Mesenchymal stem cell (in vitro differentiated cells and primary cell): ENCODE measurements at regions not wholly inside any gene's neighbourhood (a gene's known extent, or its start where the extent isn't known, plus 50 kb on each side); places are given as distances from the start of the nearest gene placed in this dataset.

Experiments used
- DNase-seq: peaks from one replicate; pipeline ENCODE4 v3.0.0-alpha.2; 2013
- H2AFZ ChIP-seq: one replicate; pipeline ENCODE4 v1.6.1; 2013; ENCODE audit warnings: low read depth, mild to moderate bottlenecking, control low read depth, inconsistent platforms, low read length, moderate library complexity
- H2AK5ac ChIP-seq: 2 replicates; pipeline ENCODE4 v1.6.1; 2013; ENCODE audit warnings: low read length, moderate library complexity, mild to moderate bottlenecking, inconsistent platforms; ENCODE audit not compliant: severe bottlenecking
- H2BK120ac ChIP-seq: one replicate; pipeline ENCODE4 v1.6.1; 2013; ENCODE audit warnings: low read depth, mild to moderate bottlenecking, inconsistent platforms, low read length, moderate library complexity
- H2BK12ac ChIP-seq, 2 experiments: one replicate each; pipeline ENCODE4 v1.6.1; 2013; ENCODE audit warnings: inconsistent platforms in 2 of 2, low read length in 2 of 2, mild to moderate bottlenecking in 2 of 2, moderate library complexity in 2 of 2, control low read depth in 1 of 2
- H2BK15ac ChIP-seq: one replicate; pipeline ENCODE4 v1.6.1; 2013; ENCODE audit warnings: mild to moderate bottlenecking, low read depth, inconsistent platforms; ENCODE audit not compliant: poor library complexity, severe bottlenecking
- H2BK5ac ChIP-seq: 2 replicates; pipeline ENCODE4 v1.6.1; 2013; ENCODE audit warnings: low read depth, mild to moderate bottlenecking, low read length, control low read depth, inconsistent platforms; ENCODE audit not compliant: poor library complexity, severe bottlenecking
- H3K14ac ChIP-seq, 2 experiments: one replicate each; pipeline ENCODE4 v1.6.1; 2013; ENCODE audit warnings: inconsistent platforms in 2 of 2, low read length in 2 of 2, control low read depth in 1 of 2, mild to moderate bottlenecking in 1 of 2, moderate library complexity in 1 of 2
- H3K18ac ChIP-seq, 2 experiments: one replicate each; pipeline ENCODE4 v1.6.1; 2013; ENCODE audit warnings: inconsistent platforms in 2 of 2, low read length in 2 of 2, control low read depth in 1 of 2, low read depth in 1 of 2, mild to moderate bottlenecking in 1 of 2
- H3K23ac ChIP-seq, 2 experiments: one replicate each; pipeline ENCODE4 v1.6.1; 2013; ENCODE audit warnings: inconsistent platforms in 2 of 2, low read length in 2 of 2, mild to moderate bottlenecking in 2 of 2, moderate library complexity in 2 of 2, control low read depth in 1 of 2
- H3K27ac ChIP-seq: 2 replicates; pipeline ENCODE4 v1.5.1; 2013; ENCODE audit warnings: mild to moderate bottlenecking, moderate library complexity, low read length, control low read depth, inconsistent platforms; ENCODE audit not compliant: poor library complexity, severe bottlenecking
- H3K27me3 ChIP-seq, 2 experiments: 2 replicates each; pipeline versions ENCODE4 v1.6.1 to v1.7.0; 2013; ENCODE audit warnings: low read length in 2 of 2, mild to moderate bottlenecking in 2 of 2, moderate library complexity in 2 of 2, control low read depth in 1 of 2, inconsistent platforms in 1 of 2; ENCODE audit not compliant: control insufficient read depth in 1 of 2, insufficient read depth in 1 of 2
- H3K36me3 ChIP-seq, 2 experiments: 2 replicates each; pipeline versions ENCODE4 v1.6.1 to v1.7.0; 2013; ENCODE audit warnings: low read length in 2 of 2, control low read depth in 1 of 2, inconsistent platforms in 1 of 2, low read depth in 1 of 2, mild to moderate bottlenecking in 1 of 2; ENCODE audit not compliant: insufficient read depth in 2 of 2, control insufficient read depth in 1 of 2
- H3K4ac ChIP-seq, 2 experiments: one replicate each; pipeline ENCODE4 v1.6.1; 2013; ENCODE audit warnings: inconsistent platforms in 2 of 2, low read length in 2 of 2, mild to moderate bottlenecking in 2 of 2, moderate library complexity in 2 of 2, control low read depth in 1 of 2, low read depth in 1 of 2
- H3K4me1 ChIP-seq: 2 replicates; pipeline ENCODE4 v1.6.1; 2013; ENCODE audit warnings: low read depth, low read length, control low read depth; ENCODE audit not compliant: control insufficient read depth, insufficient read depth
- H3K4me2 ChIP-seq: 2 replicates; pipeline ENCODE4 v1.6.1; 2013; ENCODE audit warnings: low read length, mild to moderate bottlenecking, inconsistent platforms; ENCODE audit not compliant: poor library complexity, severe bottlenecking
- H3K4me3 ChIP-seq, 2 experiments: 2 replicates each; pipeline versions ENCODE4 v1.5.1 to v1.7.0; 2013; ENCODE audit warnings: low read length in 2 of 2, mild to moderate bottlenecking in 2 of 2, control low read depth in 1 of 2, low read depth in 1 of 2; ENCODE audit not compliant: insufficient read depth in 1 of 2
- H3K79me1 ChIP-seq: replicated peaks from 2 replicates; pipeline ENCODE4 v1.6.1; 2013; ENCODE audit warnings: mild to moderate bottlenecking, control low read depth, low read length, inconsistent platforms; ENCODE audit not compliant: poor library complexity, severe bottlenecking
- H3K9ac ChIP-seq: 2 replicates; pipeline ENCODE4 v1.7.0; 2013; ENCODE audit warnings: mild to moderate bottlenecking, low read length, moderate library complexity
- H3K9me3 ChIP-seq: 2 replicates; pipeline ENCODE4 v1.7.0; 2013; ENCODE audit warnings: mild to moderate bottlenecking, low read length; ENCODE audit not compliant: control insufficient read depth
- H4K8ac ChIP-seq: one replicate; pipeline ENCODE4 v1.6.1; 2013; ENCODE audit warnings: inconsistent platforms, mild to moderate bottlenecking, low read length, moderate library complexity
- H4K91ac ChIP-seq: one replicate; pipeline ENCODE4 v1.6.1; 2013; ENCODE audit warnings: mild to moderate bottlenecking, low read length, inconsistent platforms
- WGBS: methylation state at CpG from one replicate; pipeline ENCODE4 v1.1.7; 2013; ENCODE audit warnings: mixed read lengths; 5-methylcytosine and 5-hydroxymethylcytosine counted together

DNA sequence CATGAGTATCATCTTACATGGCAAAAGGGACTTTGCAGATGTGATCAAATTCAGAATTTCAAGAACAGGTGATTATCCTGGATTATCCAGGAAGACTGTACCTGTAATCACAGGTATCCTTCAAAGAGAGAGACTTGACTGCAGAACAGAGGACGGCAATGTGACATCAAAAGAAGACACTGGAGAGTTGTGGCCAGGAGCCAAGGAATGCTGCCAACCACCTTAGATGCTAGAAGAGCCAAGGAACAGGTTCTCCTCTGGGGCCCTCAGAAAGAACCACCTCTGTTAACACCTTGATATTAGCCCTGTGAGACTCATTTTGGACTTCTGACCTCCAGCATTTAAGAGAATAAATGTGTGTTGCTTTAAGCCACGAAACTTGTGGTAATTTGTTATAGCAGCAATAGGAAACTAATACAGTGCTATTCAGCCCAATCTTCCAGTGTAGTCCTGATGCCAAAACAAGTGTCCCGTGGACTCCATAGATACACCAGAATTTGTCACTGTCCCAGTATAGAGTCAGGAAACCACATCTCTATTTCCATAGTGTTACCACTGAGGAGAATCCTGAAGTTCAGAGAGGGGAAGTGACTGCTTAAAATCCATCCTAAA lies 330.6 kb upstream of the TLE3 start:
- H3K79me1 ChIP-seq, result no peaks in the 10 kb centered on the region
- no peak overlapping the region for H2BK120ac ChIP-seq
- no peak overlapping the region for H3K9ac ChIP-seq
- peaks cover 7% of the 10 kb centered on the region for H3K9me3 ChIP-seq
- H3K4me3 ChIP-seq, result no peak overlapping the region
- 89% methylated on average over 3 of the region's 3 CpGs for WGBS
- peaks cover 41 to 43% of the 10 kb centered on the region in 2 experiments for H3K27me3 ChIP-seq
- H4K91ac ChIP-seq, result no peak overlapping the region
- H2BK5ac ChIP-seq, result no peak overlapping the region
- no peaks in the 10 kb centered on the region for H3K36me3 ChIP-seq
- H3K4me2 ChIP-seq, result no peak overlapping the region
- H2BK15ac ChIP-seq, result no peak overlapping the region
- DNase-seq, result no peak
- H3K14ac ChIP-seq, result no peak overlapping the region
- H3K27ac ChIP-seq, result no peak overlapping the region
- H4K8ac ChIP-seq, result no peak overlapping the region
- no peak overlapping the region for H2BK12ac ChIP-seq
- no peak overlapping the region for H2AK5ac ChIP-seq
- no peaks in the 10 kb centered on the region for H3K4me1 ChIP-seq
- H2AFZ ChIP-seq, result no peak overlapping the region
- H3K23ac ChIP-seq, result no peak overlapping the region
- H3K18ac ChIP-seq, result no peak overlapping the region
- no peak overlapping the region for H3K4ac ChIP-seq

DNA sequence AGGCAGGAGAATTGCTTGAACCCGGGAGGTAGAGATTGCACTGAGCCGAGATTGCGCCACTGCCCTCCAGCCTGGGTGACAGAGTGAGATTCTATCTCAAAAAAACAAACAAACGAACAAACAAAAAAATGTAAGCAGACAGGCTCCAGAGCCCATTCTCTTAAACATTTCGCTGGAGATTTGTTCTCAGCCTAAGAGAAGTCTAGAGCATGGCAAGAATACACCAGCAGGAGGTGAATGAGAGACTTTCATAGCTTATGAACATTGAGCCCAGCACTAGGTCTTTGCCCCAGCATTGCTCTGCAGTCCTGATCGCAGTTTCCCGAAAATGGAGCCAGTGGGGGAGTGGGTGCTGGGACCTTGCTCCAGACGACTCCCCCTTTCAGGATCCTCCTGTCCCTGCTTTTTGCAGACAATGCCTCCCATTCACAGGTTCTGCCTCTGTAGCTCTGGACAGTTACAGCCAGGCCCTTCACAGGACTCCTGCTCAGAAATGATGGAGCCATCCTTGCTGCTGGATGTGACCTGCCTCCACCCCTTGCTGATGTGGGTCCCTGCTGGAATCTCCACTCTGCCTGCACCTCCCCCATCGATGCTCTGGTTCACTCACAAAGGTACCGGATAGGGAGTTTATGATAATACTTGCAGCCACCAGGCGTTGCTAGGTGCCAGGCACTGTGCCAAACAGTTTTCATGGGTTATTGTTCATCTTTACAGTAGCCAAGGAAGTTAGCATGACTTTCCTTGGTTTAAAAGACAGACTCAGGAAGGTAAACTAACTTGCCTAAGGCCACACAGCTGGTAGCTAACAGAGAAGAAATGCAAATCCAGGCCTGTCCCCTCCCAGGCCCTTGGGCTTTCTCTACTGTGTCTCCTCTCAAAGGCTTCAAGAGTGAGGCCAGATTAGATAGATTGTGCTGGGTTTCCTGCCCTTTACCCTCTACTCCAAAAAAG lies 329.7 kb upstream of the TLE3 start:
- peaks cover 7% of the 10 kb centered on the region for H3K9me3 ChIP-seq
- no peak overlapping the region for H2BK12ac ChIP-seq
- H3K27me3 ChIP-seq, result peaks cover 43 to 44% of the 10 kb centered on the region in 2 experiments
- no peak overlapping the region for H3K23ac ChIP-seq
- no peak overlapping the region for H3K9ac ChIP-seq
- WGBS, result 84% methylated on average over 11 of the region's 11 CpGs
- no peak overlapping the region for H3K4me3 ChIP-seq
- H3K36me3 ChIP-seq, result no peaks in the 10 kb centered on the region
- H4K91ac ChIP-seq, result no peak overlapping the region
- H2BK15ac ChIP-seq, result no peak overlapping the region
- no peak overlapping the region for H2BK5ac ChIP-seq
- H3K79me1 ChIP-seq, result no peaks in the 10 kb centered on the region
- no peak overlapping the region for H4K8ac ChIP-seq
- no peak overlapping the region for H3K4ac ChIP-seq
- no peak overlapping the region for H3K18ac ChIP-seq
- no peak overlapping the region for H3K14ac ChIP-seq
- no peak overlapping the region for H3K4me2 ChIP-seq
- no peak overlapping the region for H3K27ac ChIP-seq
- H3K4me1 ChIP-seq, result no peaks in the 10 kb centered on the region
- no peak for DNase-seq
- H2BK120ac ChIP-seq, result no peak overlapping the region
- no peak overlapping the region for H2AK5ac ChIP-seq
- H2AFZ ChIP-seq, result no peak overlapping the region

DNA sequence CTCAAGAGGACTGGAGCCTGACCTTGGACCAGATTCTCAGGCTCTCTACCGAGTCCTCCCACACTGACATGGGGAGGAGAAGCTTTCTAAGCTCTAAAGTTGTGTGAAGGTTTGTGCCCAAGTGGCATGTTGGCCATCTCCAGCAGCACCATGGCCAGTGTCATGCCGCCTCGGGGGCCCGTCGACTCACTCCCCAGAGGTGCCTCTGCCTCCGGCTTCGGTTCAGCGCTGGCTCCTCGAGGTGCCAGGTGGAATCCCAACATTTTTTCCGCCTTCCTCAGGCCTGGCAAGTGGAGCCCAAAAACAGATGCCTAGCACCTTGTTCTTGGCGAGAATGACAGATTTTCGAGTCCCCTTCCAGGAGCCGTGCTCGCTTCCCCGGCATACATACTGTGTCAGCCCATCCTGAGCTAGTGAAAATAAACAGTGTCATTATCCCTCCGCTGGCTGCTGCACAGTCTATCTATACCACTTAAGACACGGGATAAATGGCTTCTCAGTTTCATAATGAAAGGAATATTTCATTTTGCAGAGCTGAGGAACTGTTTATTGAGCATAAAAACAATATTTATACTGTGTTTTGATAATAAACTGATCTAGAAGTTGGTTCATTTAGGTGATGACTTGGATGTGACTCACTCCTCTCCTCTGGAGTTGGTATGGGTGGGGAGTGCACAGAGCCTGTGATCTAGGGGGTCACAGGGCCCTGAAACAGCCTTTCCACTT lies 328.5 kb upstream of the TLE3 start:
- DNase-seq, result no peak
- no peak overlapping the region for H2BK12ac ChIP-seq
- H2AK5ac ChIP-seq, result no peak overlapping the region
- H3K23ac ChIP-seq, result no peak overlapping the region
- no peaks in the 10 kb centered on the region for H3K36me3 ChIP-seq
- H3K4me3 ChIP-seq, result no peak overlapping the region
- H3K9me3 ChIP-seq, result peaks cover 12% of the 10 kb centered on the region
- no peak overlapping the region for H2BK15ac ChIP-seq
- no peaks in the 10 kb centered on the region for H3K79me1 ChIP-seq
- no peak overlapping the region for H3K4ac ChIP-seq
- H3K4me1 ChIP-seq, result no peaks in the 10 kb centered on the region
- no peak overlapping the region for H2AFZ ChIP-seq
- no peak overlapping the region for H3K9ac ChIP-seq
- no peak overlapping the region for H3K18ac ChIP-seq
- no peak overlapping the region for H2BK120ac ChIP-seq
- H2BK5ac ChIP-seq, result no peak overlapping the region
- no peak overlapping the region for H3K27ac ChIP-seq
- no peak overlapping the region for H4K91ac ChIP-seq
- H3K27me3 ChIP-seq, result peaks cover 46 to 47% of the 10 kb centered on the region in 2 experiments
- H4K8ac ChIP-seq, result no peak overlapping the region
- H3K14ac ChIP-seq, result no peak overlapping the region
- WGBS, result 80% methylated on average over 15 of the region's 17 CpGs
- H3K4me2 ChIP-seq, result no peak overlapping the region

DNA sequence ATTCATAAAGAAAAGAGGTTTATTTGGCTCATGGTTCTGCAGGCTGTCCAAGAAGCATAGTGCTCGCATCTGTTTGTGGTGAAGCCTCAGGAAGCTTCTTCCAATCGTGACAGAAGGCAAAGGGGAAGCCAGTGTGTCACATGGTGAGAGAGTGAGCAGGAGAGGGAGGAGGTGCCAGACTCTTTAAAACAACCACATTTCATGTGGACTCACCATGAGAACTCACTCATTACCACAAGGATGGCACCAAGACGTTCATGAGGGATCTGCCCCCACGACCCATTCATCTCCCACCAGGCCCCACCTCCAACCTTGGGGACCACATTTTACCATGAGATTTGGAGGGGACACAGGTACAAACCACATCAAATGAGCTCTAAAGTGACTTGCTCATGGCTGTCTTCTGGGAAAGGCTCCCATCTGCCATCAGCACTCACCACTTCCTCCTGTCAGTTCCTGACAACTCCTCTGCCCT lies 327.3 kb upstream of the TLE3 start:
- H3K4me2 ChIP-seq, result no peak overlapping the region
- no peak overlapping the region for H2BK12ac ChIP-seq
- H2AFZ ChIP-seq, result no peak overlapping the region
- H3K14ac ChIP-seq, result no peak overlapping the region
- WGBS, result 73% methylated on average over 4 of the region's 4 CpGs
- H3K4me3 ChIP-seq, result no peak overlapping the region
- peaks cover 12% of the 10 kb centered on the region for H3K9me3 ChIP-seq
- H3K4me1 ChIP-seq, result no peaks in the 10 kb centered on the region
- H4K8ac ChIP-seq, result no peak overlapping the region
- no peak overlapping the region for H2BK120ac ChIP-seq
- H3K27me3 ChIP-seq, result peaks cover 58 to 59% of the 10 kb centered on the region in 2 experiments
- H3K23ac ChIP-seq, result no peak overlapping the region
- H3K36me3 ChIP-seq, result no peaks in the 10 kb centered on the region
- H4K91ac ChIP-seq, result no peak overlapping the region
- no peak overlapping the region for H2BK5ac ChIP-seq
- H2AK5ac ChIP-seq, result no peak overlapping the region
- H3K4ac ChIP-seq, result no peak overlapping the region
- H3K9ac ChIP-seq, result no peak overlapping the region
- H3K27ac ChIP-seq, result no peak overlapping the region
- no peak for DNase-seq
- no peak overlapping the region for H2BK15ac ChIP-seq
- H3K18ac ChIP-seq, result no peak overlapping the region
- no peaks in the 10 kb centered on the region for H3K79me1 ChIP-seq
